ENCODE measurements at regions not wholly inside any gene's neighbourhood (a gene's known extent, or its start where the extent isn't known, plus 50 kb on each side); places are given as distances from the start of the nearest gene placed in this dataset.

- TF ChIP-seq POLR2A (IDR thresholded peaks at IDR 0.05) (no peak), POLR2AphosphoS5 (IDR thresholded peaks at IDR 0.05) (no peak)
- TF ChIP-seq, protein P1, sequence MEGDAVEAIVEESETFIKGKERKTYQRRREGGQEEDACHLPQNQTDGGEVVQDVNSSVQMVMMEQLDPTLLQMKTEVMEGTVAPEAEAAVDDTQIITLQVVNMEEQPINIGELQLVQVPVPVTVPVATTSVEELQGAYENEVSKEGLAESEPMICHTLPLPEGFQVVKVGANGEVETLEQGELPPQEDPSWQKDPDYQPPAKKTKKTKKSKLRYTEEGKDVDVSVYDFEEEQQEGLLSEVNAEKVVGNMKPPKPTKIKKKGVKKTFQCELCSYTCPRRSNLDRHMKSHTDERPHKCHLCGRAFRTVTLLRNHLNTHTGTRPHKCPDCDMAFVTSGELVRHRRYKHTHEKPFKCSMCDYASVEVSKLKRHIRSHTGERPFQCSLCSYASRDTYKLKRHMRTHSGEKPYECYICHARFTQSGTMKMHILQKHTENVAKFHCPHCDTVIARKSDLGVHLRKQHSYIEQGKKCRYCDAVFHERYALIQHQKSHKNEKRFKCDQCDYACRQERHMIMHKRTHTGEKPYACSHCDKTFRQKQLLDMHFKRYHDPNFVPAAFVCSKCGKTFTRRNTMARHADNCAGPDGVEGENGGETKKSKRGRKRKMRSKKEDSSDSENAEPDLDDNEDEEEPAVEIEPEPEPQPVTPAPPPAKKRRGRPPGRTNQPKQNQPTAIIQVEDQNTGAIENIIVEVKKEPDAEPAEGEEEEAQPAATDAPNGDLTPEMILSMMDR (IDR thresholded peaks at IDR 0.05), result no peak
These were observed 83.0 kb downstream of the LYZL2 start for GRCh38 chr10:30546511-30546910.
